ENCODE measurements at regions not wholly inside any gene's neighbourhood (a gene's known extent, or its start where the extent isn't known, plus 50 kb on each side); places are given as distances from the start of the nearest gene placed in this dataset.
A peak's percentile ranks its signal among the peaks of the same experiment; 100 is the strongest.

DNA sequence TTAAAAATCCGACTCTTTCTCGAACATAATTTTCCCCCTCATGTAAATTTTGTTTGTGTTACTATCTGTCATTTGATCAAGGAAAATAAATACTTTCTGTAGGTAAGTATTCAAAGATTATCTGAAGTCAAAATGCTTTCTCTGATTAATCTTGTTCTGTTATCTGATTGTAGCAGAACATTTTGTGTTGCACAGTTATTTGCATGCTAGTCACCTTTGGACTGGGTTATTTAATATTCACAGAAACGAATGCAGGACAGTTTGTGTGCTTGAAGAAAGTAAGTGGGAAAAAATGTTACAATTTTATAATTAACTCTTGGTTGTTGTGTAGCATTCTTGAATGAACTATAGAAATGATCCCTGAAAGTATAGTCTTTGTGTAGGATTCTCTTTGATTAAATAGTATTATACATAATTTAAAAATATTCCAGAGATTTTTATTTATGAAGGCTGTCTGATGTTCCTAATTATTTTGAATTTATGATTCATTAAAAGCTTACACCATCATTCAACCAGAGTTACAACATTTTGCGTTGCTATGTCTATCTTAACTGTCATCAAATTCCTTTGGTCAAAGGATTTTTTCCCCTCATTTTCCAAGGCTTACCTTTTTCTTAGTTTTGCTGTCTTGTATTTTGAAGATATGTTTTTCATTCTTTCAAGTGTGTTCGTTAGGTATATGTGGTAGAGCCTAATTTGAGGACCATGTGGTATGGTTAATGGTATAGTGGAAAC, 176.6 kb downstream of the GIPC2 start:
- intact Hi-C loops (cut with DNase I; ENCODE audit: low total_unique reads), result no loop called here
- Histone ChIP-seq H3K4me1 (peaks cover 0 to 15% (median 3%) of the 10 kb centered on the region in 4 donors), H3K9me3 (peaks cover 0 to 18% (median 7%) of the 10 kb centered on the region in 4 donors), H3K4me3 (no peak overlapping the region), H3K36me3 (no peaks in the 10 kb centered on the region), H3K27me3 (no peaks in the 10 kb centered on the region), H3K27ac (no peak overlapping the region)
- 49 to 64% (median 55%) methylated on average over 5 of the region's 5 CpGs for WGBS, 5 donors
- DNase-seq, result no peak
- TF ChIP-seq, protein P1, sequence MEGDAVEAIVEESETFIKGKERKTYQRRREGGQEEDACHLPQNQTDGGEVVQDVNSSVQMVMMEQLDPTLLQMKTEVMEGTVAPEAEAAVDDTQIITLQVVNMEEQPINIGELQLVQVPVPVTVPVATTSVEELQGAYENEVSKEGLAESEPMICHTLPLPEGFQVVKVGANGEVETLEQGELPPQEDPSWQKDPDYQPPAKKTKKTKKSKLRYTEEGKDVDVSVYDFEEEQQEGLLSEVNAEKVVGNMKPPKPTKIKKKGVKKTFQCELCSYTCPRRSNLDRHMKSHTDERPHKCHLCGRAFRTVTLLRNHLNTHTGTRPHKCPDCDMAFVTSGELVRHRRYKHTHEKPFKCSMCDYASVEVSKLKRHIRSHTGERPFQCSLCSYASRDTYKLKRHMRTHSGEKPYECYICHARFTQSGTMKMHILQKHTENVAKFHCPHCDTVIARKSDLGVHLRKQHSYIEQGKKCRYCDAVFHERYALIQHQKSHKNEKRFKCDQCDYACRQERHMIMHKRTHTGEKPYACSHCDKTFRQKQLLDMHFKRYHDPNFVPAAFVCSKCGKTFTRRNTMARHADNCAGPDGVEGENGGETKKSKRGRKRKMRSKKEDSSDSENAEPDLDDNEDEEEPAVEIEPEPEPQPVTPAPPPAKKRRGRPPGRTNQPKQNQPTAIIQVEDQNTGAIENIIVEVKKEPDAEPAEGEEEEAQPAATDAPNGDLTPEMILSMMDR (IDR thresholded peaks at IDR 0.05), result no peak
- TF ChIP-seq POLR2A (IDR thresholded peaks at IDR 0.05), result no peak
- TF ChIP-seq POLR2AphosphoS5 (IDR thresholded peaks at IDR 0.05), result no peak
- no peak for TF ChIP-seq EP300 (IDR thresholded peaks at IDR 0.05)

DNA sequence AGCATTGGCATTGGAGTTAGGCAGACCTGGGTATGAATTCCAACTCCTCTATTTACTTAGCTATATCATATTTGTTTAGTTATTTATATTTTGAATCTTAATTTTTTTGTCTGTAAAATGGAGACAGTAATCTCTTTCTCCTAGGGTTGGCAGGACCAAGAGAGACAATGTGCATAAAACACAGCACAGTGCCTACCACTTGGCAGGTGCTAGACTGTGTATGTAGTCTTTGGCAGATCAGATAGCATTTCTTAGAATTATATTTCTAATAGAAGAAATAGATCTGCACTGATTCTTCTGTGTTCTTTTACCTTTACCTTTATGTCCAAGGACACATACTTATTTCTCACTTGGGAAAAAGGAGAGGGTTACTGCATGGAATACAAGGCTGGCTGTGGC, 177.2 kb downstream of the GIPC2 start:
- Histone ChIP-seq H3K9me3 (peaks cover 0 to 17% (median 9%) of the 10 kb centered on the region in 4 donors), H3K36me3 (no peaks in the 10 kb centered on the region), H3K27me3 (no peaks in the 10 kb centered on the region), H3K4me1 (peaks cover 0 to 15% (median 3%) of the 10 kb centered on the region in 4 donors), H3K27ac (no peak overlapping the region), H3K4me3 (no peak overlapping the region)
- intact Hi-C loops (cut with DNase I; ENCODE audit: low total_unique reads), result no loop called here
- DNase-seq, result no peak
- no peak for TF ChIP-seq EP300 (IDR thresholded peaks at IDR 0.05)
- TF ChIP-seq POLR2A (IDR thresholded peaks at IDR 0.05), result no peak
- TF ChIP-seq, protein P1 (IDR thresholded peaks at IDR 0.05), result no peak
- no peak for TF ChIP-seq POLR2AphosphoS5 (IDR thresholded peaks at IDR 0.05)

DNA sequence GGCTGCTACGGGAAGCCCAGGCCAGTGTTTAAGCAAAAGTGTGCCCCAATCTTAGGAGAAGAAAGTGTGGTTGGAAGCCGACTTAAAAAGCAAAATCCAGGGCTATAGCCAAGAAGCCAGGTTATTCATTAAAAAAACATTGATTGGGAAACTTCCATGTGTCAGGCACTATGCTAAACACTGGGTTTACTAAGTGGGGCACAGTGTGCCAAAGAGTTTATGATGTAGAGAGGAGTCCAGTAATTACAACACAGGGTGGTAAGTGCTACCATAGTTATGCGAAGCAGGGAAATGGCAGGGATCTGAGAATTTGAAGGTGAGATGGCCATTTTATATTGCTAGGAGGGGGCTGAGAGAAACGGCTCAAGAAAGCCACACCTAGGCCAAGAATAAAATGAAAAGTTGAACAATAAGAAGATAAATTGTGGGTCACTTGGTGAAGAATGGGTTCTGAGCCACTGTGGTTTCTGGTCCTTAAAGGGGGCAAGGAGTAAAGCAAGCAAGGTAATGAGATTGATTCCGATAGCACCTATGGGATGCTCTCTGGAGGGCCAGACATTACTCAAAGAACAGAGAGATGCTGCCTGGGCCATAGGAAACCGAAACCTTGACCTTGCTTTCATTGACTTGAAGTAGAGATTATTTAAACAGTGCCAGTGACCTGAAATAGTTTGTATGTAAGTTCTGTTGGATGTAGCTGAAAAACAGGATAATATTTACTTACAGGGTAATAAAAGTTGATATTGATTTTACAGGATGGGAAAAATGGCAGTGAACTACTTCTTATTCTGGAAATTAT, 177.8 kb downstream of the GIPC2 start:
- H3K27me3 ChIP-seq, result no peaks in the 10 kb centered on the region
- peaks cover 0 to 15% (median 8%) of the 10 kb centered on the region in 4 donors for H3K9me3 ChIP-seq
- H3K4me3 ChIP-seq, result no peak overlapping the region
- 59 to 73% (median 63%) methylated on average over 6 of the region's 6 CpGs for whole genome bisulfite sequencing, 5 donors
- H3K4me1 ChIP-seq, result peaks cover 0 to 15% (median 3%) of the 10 kb centered on the region in 4 donors
- no peaks in the 10 kb centered on the region for H3K36me3 ChIP-seq
- intact Hi-C loops (cut with DNase I; ENCODE audit: low total_unique reads), result no loop called here
- no peak for DNase-seq
- no peak overlapping the region for H3K27ac ChIP-seq
- TF ChIP-seq POLR2AphosphoS5 (IDR thresholded peaks at IDR 0.05), result peak in 1 of 3 donors; percentile 25
- TF ChIP-seq, protein P1 (IDR thresholded peaks at IDR 0.05), result no peak

DNA sequence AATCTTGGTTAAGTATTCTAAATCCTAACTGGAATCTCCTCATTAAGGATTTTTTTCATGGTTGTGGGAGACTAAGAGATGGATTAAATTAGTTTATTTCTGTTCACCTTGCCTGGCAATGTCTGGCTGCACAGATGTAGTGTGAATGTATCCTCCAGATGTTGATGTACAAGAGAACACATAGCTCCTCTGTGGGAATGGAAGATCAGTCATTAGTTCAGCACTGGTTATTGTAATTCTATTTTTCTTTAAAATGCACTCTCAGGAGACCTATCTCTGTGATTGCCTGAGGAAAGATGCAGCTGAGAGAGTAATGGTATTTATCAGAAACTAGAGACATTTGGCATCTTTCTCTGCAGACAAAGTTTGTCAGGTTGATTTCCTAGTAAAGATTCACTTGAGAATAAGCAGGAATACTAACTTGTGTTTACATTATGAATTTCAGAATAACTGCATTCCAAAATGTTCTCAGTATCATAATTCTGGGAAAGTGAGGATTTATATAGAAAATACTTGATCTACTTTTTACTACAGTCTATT, 178.6 kb downstream of the GIPC2 start:
- DNase-seq, result no peak
- Histone ChIP-seq H3K27me3 (no peaks in the 10 kb centered on the region), H3K27ac (no peak overlapping the region), H3K4me3 (no peak overlapping the region), H3K36me3 (no peaks in the 10 kb centered on the region), H3K4me1 (peaks cover 0 to 15% (median 3%) of the 10 kb centered on the region in 4 donors), H3K9me3 (peaks cover 0 to 11% (median 6%) of the 10 kb centered on the region in 4 donors)
- TF ChIP-seq EP300 (IDR thresholded peaks at IDR 0.05) (no peak), POLR2A (IDR thresholded peaks at IDR 0.05) (no peak), POLR2AphosphoS5 (IDR thresholded peaks at IDR 0.05) (no peak)
- TF ChIP-seq, protein P1 (IDR thresholded peaks at IDR 0.05), result no peak
- intact Hi-C loops (cut with DNase I; ENCODE audit: low total_unique reads), result no loop called here
